Hippocampal formation (tissue), 2 donors: ENCODE measurements at regions not wholly inside any gene's neighbourhood (a gene's known extent, or its start where the extent isn't known, plus 50 kb on each side); places are given as distances from the start of the nearest gene placed in this dataset.
"Not testable (repeated sequence)": the region's sequence is repeated elsewhere in the genome, so short reads cannot be mapped to it uniquely, and the experiment has no call there.

Experiments used
- DNase-seq, 2 donors: peaks; one replicate each; lab custom pipeline; 2025; lab: John Stamatoyannopoulos, UW

- not testable (repeated sequence) for DNase-seq
Measured at GRCh38 chr14:43547596-43547995, 959.5 kb downstream of the FSCB start.

GRCh38 chr14:43541356-43541755 is 965.7 kb downstream of the FSCB start:
- no peak for DNase-seq

GRCh38 chr14:43540948-43541347 is 966.1 kb downstream of the FSCB start:
- DNase-seq = no peak

GRCh38 chr14:43539210-43539609 is 967.9 kb downstream of the FSCB start:
- DNase-seq = no peak

- DNase-seq = no peak
Measured at GRCh38 chr14:43535231-43535838, 971.7 kb downstream of the FSCB start.

- no peak for DNase-seq
Measured at GRCh38 chr14:43532825-43533416, 974.2 kb downstream of the FSCB start.

- no peak for DNase-seq
Measured at GRCh38 chr14:43528321-43528720, 978.8 kb downstream of the FSCB start.

- DNase-seq = no peak
Measured at GRCh38 chr14:43525658-43526057, 981.4 kb downstream of the FSCB start.

GRCh38 chr14:43522901-43523300 is 984.2 kb downstream of the FSCB start:
- DNase-seq = no peak

GRCh38 chr14:43522191-43522590 is 984.9 kb downstream of the FSCB start:
- no peak for DNase-seq

GRCh38 chr14:43503508-43503907 is 1003.6 kb downstream of the FSCB start:
- no peak for DNase-seq

- DNase-seq = not testable (repeated sequence)
Measured at GRCh38 chr14:43492359-43492758, 1014.7 kb downstream of the FSCB start.

GRCh38 chr14:43483415-43483814 is 1023.7 kb downstream of the FSCB start:
- DNase-seq = no peak

GRCh38 chr14:43481864-43482263 is 1025.2 kb downstream of the FSCB start:
- DNase-seq = no peak

GRCh38 chr14:43480976-43481375 is 1026.1 kb downstream of the FSCB start:
- DNase-seq = no peak

GRCh38 chr14:43479596-43480195 is 1027.4 kb downstream of the FSCB start:
- no peak for DNase-seq

- DNase-seq = no peak
Measured at GRCh38 chr14:43476822-43477221, 1030.3 kb downstream of the FSCB start.

GRCh38 chr14:43475757-43476156 is 1031.3 kb downstream of the FSCB start:
- DNase-seq = no peak

- no peak for DNase-seq
Measured at GRCh38 chr14:43471595-43471994, 1035.5 kb downstream of the FSCB start.

GRCh38 chr14:43464968-43465367 is 1042.1 kb downstream of the FSCB start:
- DNase-seq = no peak

- DNase-seq = no peak
Measured at GRCh38 chr14:43449291-43449690, 1057.8 kb downstream of the FSCB start.

- no peak for DNase-seq
Measured at GRCh38 chr14:43438056-43438455, 1069.0 kb downstream of the FSCB start.

GRCh38 chr14:43418324-43418723 is 1088.8 kb downstream of the FSCB start:
- no peak for DNase-seq

GRCh38 chr14:43413084-43413483 is 1094.0 kb downstream of the FSCB start:
- no peak for DNase-seq
